IMR-90 (cell line): ENCODE measurements at regions not wholly inside any gene's neighbourhood (a gene's known extent, or its start where the extent isn't known, plus 50 kb on each side); places are given as distances from the start of the nearest gene placed in this dataset.

Experiments used
- ATAC-seq: fragments of 200-7000 bp; cut with Tn5 transposase; 2 replicates; pipeline ENCODE4 v1.9.1; 2020; ENCODE audit warnings: low read depth, mild to moderate bottlenecking, moderate library complexity
- BruUV-seq: library from RNA; stranded (reverse); fragments of 400-500 nt; replicated peaks from 2 replicates; lab custom pipeline; 2021; lab: Mats Ljungman, UMichigan
- CTCF ChIA-PET: fragments of 300-600 bp; formaldehyde crosslinking; extraction: SDS; loops from one replicate; lab custom pipeline; 2021; ENCODE audit warnings: antibody characterized with exemption; lab: Yijun Ruan, JAX
- POLR2A ChIA-PET: fragments of 300-600 bp; sonication (Branson Sonifier 250); formaldehyde crosslinking; loops from one replicate; lab custom pipeline; 2022; ENCODE audit warnings: antibody characterized with exemption; ENCODE audit not compliant: unreplicated experiment; lab: Charles Lee
- DNase-seq: peaks from one replicate; pipeline ENCODE4 v3.0.0; 2013
- H2AFZ ChIP-seq: replicated peaks from 2 replicates; pipeline ENCODE3; 2013; ENCODE audit warnings: low read length, mild to moderate bottlenecking; ENCODE audit not compliant: poor library complexity
- H2AK5ac ChIP-seq: 2 replicates; pipeline ENCODE4 v1.6.1; 2013; ENCODE audit warnings: low read depth, low read length, inconsistent platforms
- H2AK9ac ChIP-seq: replicated peaks from 2 replicates; pipeline ENCODE3; 2013; ENCODE audit warnings: mild to moderate bottlenecking, low read depth, low read length, moderate library complexity; ENCODE audit not compliant: poor library complexity
- H2BK120ac ChIP-seq: 2 replicates; pipeline ENCODE4 v1.6.1; 2013; ENCODE audit warnings: low read depth, low read length, inconsistent platforms
- H2BK15ac ChIP-seq: 3 replicates; pipeline ENCODE4 v1.6.1; 2013; ENCODE audit warnings: low read depth, low read length, inconsistent platforms
- H2BK20ac ChIP-seq: 2 replicates; pipeline ENCODE4 v1.6.1; 2013; ENCODE audit warnings: low read depth, mild to moderate bottlenecking, inconsistent platforms, low read length, moderate library complexity
- H2BK5ac ChIP-seq: 2 replicates; pipeline ENCODE4 v1.6.1; 2013; ENCODE audit warnings: mild to moderate bottlenecking, low read depth, low read length, inconsistent platforms; ENCODE audit not compliant: poor library complexity, severe bottlenecking
- H3K14ac ChIP-seq: replicated peaks from 2 replicates; pipeline ENCODE4 v1.6.1; 2013; ENCODE audit warnings: low read depth, low read length, inconsistent platforms
- H3K18ac ChIP-seq: 2 replicates; pipeline ENCODE4 v1.6.1; 2013; ENCODE audit warnings: low read depth, low read length, control low read depth
- H3K23ac ChIP-seq: 2 replicates; pipeline ENCODE4 v1.6.1; 2013; ENCODE audit warnings: low read depth, low read length, inconsistent platforms
- H3K27ac ChIP-seq: 2 replicates; pipeline ENCODE4 v1.5.1; 2013; ENCODE audit warnings: mild to moderate bottlenecking, control low read depth, low read length; ENCODE audit not compliant: insufficient read depth
- H3K27me3 ChIP-seq: 2 replicates; pipeline ENCODE4 v1.6.1; 2013; ENCODE audit warnings: low read length; ENCODE audit not compliant: control insufficient read depth, insufficient read depth
- H3K36me3 ChIP-seq: 2 replicates; pipeline ENCODE4 v1.6.1; 2013; ENCODE audit warnings: low read length, mixed read lengths; ENCODE audit not compliant: control insufficient read depth, insufficient read depth
- H3K4ac ChIP-seq: 2 replicates; pipeline ENCODE4 v1.6.1; 2013; ENCODE audit warnings: low read depth, low read length, inconsistent platforms
- H3K4me1 ChIP-seq: 2 replicates; pipeline ENCODE4 v1.6.1; 2013; ENCODE audit warnings: low read length, mixed read lengths; ENCODE audit not compliant: control insufficient read depth, insufficient read depth
- H3K4me2 ChIP-seq: 2 replicates; pipeline ENCODE4 v1.6.1; 2013; ENCODE audit warnings: low read depth, mild to moderate bottlenecking, control low read depth, low read length, moderate library complexity
- H3K4me3 ChIP-seq: 2 replicates; pipeline ENCODE4 v1.5.1; 2013; ENCODE audit warnings: low read depth, mild to moderate bottlenecking, control low read depth, low read length, moderate library complexity; ENCODE audit not compliant: insufficient read depth
- H3K56ac ChIP-seq: 2 replicates; pipeline ENCODE4 v1.6.1; 2013; ENCODE audit warnings: low read length, inconsistent platforms; ENCODE audit not compliant: insufficient read depth; ENCODE audit errors: extremely low read depth
- H3K79me1 ChIP-seq, 2 experiments: 2 replicates each; pipeline ENCODE4 v1.6.1; 2013; ENCODE audit warnings: low read length in 2 of 2, inconsistent platforms in 1 of 2, low read depth in 1 of 2
- H3K9ac ChIP-seq: 2 replicates; pipeline ENCODE4 v1.6.1; 2013; ENCODE audit warnings: low read depth, low read length, control low read depth
- H3K9me1 ChIP-seq: 2 replicates; pipeline ENCODE4 v1.6.1; 2013; ENCODE audit warnings: low read length, inconsistent platforms; ENCODE audit not compliant: insufficient read depth
- H3K9me3 ChIP-seq: 2 replicates; pipeline ENCODE4 v1.6.1; 2013; ENCODE audit warnings: low read length; ENCODE audit not compliant: control insufficient read depth, insufficient read depth
- H4K20me1 ChIP-seq: 2 replicates; pipeline ENCODE4 v1.6.1; 2013; ENCODE audit warnings: low read length, inconsistent platforms; ENCODE audit not compliant: insufficient read depth
- H4K5ac ChIP-seq: 2 replicates; pipeline ENCODE4 v1.6.1; 2013; ENCODE audit warnings: mild to moderate bottlenecking, low read depth, low read length, control low read depth
- H4K8ac ChIP-seq, 2 experiments: 2 replicates each; pipeline ENCODE4 v1.6.1; 2013; ENCODE audit warnings: low read depth in 2 of 2, low read length in 2 of 2, control low read depth in 1 of 2, inconsistent platforms in 1 of 2
- H4K91ac ChIP-seq: 2 replicates; pipeline ENCODE4 v1.6.1; 2013; ENCODE audit warnings: low read depth, low read length, inconsistent platforms; ENCODE audit not compliant: insufficient read depth
- BHLHE40 ChIP-seq: fragments of 150-350 bp; IDR thresholded peaks from 2 replicates; pipeline ENCODE4 v1.6.1; 2016; ENCODE audit warnings: mild to moderate bottlenecking, low read depth, low read length
- CEBPB ChIP-seq: IDR thresholded peaks from 2 replicates; pipeline ENCODE4 v1.6.1; 2012; ENCODE audit warnings: low read depth, low read length, improper control_type of control experiment
- MAFK ChIP-seq: IDR thresholded peaks from 2 replicates; pipeline ENCODE4 v1.6.1; 2012; ENCODE audit warnings: low read depth, low read length, improper control_type of control experiment
- MAZ ChIP-seq: IDR thresholded peaks from 2 replicates; pipeline ENCODE4 v1.6.1; 2012; ENCODE audit warnings: low read depth, mild to moderate bottlenecking, low read length, improper control_type of control experiment, moderate library complexity, borderline replicate concordance
- MXI1 ChIP-seq: IDR thresholded peaks from 2 replicates; pipeline ENCODE4 v1.6.1; 2012; ENCODE audit warnings: low read depth, mild to moderate bottlenecking, low read length, moderate library complexity, borderline replicate concordance
- NFE2L2 ChIP-seq: fragments of 150-350 bp; IDR thresholded peaks from 2 replicates; pipeline ENCODE4 v1.6.1; 2016; ENCODE audit warnings: low read depth, mild to moderate bottlenecking, low read length
- RAD21 ChIP-seq: IDR thresholded peaks from 2 replicates; pipeline ENCODE4 v1.6.1; 2012; ENCODE audit warnings: low read length, improper control_type of control experiment
- RFX5 ChIP-seq: IDR thresholded peaks from 2 replicates; pipeline ENCODE4 v1.8.0; 2012; ENCODE audit warnings: low read depth, mild to moderate bottlenecking, low read length, moderate library complexity
- SMC3 ChIP-seq: fragments of 150-350 bp; IDR thresholded peaks from 2 replicates; pipeline ENCODE4 v1.6.1; 2016; ENCODE audit warnings: low read depth, mild to moderate bottlenecking, antibody characterized with exemption, low read length, moderate library complexity
- WGBS, 2 experiments: methylation state at CpG; one replicate each; pipeline versions ENCODE4 v1.1.5 to v1.1.7; 2013; ENCODE audit warnings: missing lambda C conversion rate in 2 of 2; ENCODE audit not compliant: insufficient read length in 1 of 2; ENCODE audit errors: extremely low coverage in 2 of 2; 5-methylcytosine and 5-hydroxymethylcytosine counted together
- dilution Hi-C: fragments of 300-500 bp; cut with HindIII; formaldehyde crosslinking; loops from one replicate; pipeline ENCODE4 v1.14.3; 2018; ENCODE audit warnings: low sequenced_read_pairs; ENCODE audit not compliant: unreplicated experiment
- in situ Hi-C: fragments of 300-500 bp; cut with MboI; formaldehyde crosslinking; loops from 3 replicates; pipeline ENCODE4 v1.14.3; 2019; ENCODE audit warnings: low sequenced_read_pairs, inconsistent platforms, mixed read lengths
- intact Hi-C: fragments of 100-400 bp; cut with micrococcal nuclease; formaldehyde crosslinking; loops from 2 replicates; pipeline ENCODE4 v1.10.0; 2022
- TF ChIP-seq, protein P1 (sequence below): fragments of 150-350 bp; IDR thresholded peaks from 2 replicates; pipeline ENCODE4 v1.6.1; 2017; ENCODE audit warnings: mild to moderate bottlenecking, antibody characterized with exemption, low read length, low read depth
- TF ChIP-seq, protein P2 (sequence below): conservative IDR thresholded peaks from 2 replicates; pipeline ENCODE4 v1.5.1; 2012; ENCODE audit warnings: mild to moderate bottlenecking, low read depth, low read length, improper control_type of control experiment
- TF ChIP-seq, protein P3 (sequence below): fragments of 150-350 bp; IDR thresholded peaks from 2 replicates; pipeline ENCODE4 v1.6.1; 2016; ENCODE audit warnings: low read depth, mild to moderate bottlenecking, low read length, moderate library complexity, borderline replicate concordance

DNA sequence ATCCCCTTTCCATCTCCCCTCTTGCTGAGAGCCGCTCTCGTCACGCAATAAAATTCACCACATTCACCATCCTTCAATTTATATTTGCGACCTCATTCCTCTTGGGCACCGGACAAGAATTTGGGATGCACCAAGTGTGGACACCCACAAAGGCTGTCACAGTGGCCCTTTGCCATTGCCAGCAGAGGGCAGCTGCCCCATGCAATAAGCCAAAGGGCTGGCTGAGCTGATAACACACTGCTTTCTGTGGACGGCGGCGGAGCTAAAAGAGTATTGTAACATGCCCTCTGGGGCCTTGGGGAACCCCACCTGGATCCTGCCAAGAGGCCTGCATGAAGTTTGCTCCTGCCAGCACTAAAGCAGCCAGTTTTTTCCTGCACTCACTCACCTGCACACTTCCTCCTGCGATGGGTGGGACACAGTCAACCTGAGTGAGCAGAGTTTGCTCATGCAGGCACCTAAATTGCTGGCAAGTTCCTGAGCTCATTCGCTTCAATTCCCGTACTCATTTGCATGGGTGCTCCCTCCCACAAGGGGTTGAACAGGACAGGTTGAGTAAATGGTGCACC, 792.3 kb upstream of the ADAMTS5 start:
- Histone ChIP-seq H2AK5ac (peak overlapping the region; percentile 43; the same call in 1 of the 2 replicates), H4K91ac (no peak overlapping the region; the same call in 1 of the 2 replicates), H2BK120ac (no peak overlapping the region), H3K4ac (peak overlapping the region; percentile 22; the same call in 1 of the 2 replicates), H3K36me3 (no peaks in the 10 kb centered on the region), H3K27ac (no peak overlapping the region), H4K20me1 (no peaks in the 10 kb centered on the region), H2BK5ac (no peak overlapping the region), H2BK20ac (0 out of 2 replicates have a peak overlapping the region, but pooled peaks have one; percentile 22), H3K9me1 (no peaks in the 10 kb centered on the region), H4K5ac (no peak overlapping the region), H3K4me1 (peaks cover 4% of the 10 kb centered on the region; the same call in 1 of the 2 replicates), H3K79me1 (no peaks in the 10 kb centered on the region), H3K4me3 (no peak overlapping the region), H3K4me2 (no peak overlapping the region), H3K9ac (no peak overlapping the region), H3K23ac (no peak overlapping the region), H2AFZ (no peak overlapping the region), H3K27me3 (no peaks in the 10 kb centered on the region), H4K8ac (no peak overlapping the region), H3K56ac (no peak overlapping the region), H3K18ac (no peak overlapping the region), H2BK15ac (no peak overlapping the region; the same call in 2 of the 3 replicates), H3K9me3 (no peaks in the 10 kb centered on the region), H3K14ac (no peak overlapping the region), H2AK9ac (peak overlapping the region; percentile 26)
- CTCF ChIA-PET: no interaction called here
- WGBS, 2 experiments: 100% methylated on average over 3 to 4 of the region's 11 CpGs
- dilution Hi-C loops: no loop called here
- no TSS peak for BruUV-seq
- DNase-seq: no peak
- intact Hi-C loops: no loop called here
- in situ Hi-C loops: no loop called here
- POLR2A ChIA-PET: no interaction called here
- no peak for ATAC-seq
- TF ChIP-seq, protein P1, sequence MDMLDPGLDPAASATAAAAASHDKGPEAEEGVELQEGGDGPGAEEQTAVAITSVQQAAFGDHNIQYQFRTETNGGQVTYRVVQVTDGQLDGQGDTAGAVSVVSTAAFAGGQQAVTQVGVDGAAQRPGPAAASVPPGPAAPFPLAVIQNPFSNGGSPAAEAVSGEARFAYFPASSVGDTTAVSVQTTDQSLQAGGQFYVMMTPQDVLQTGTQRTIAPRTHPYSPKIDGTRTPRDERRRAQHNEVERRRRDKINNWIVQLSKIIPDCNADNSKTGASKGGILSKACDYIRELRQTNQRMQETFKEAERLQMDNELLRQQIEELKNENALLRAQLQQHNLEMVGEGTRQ: no peak
- TF ChIP-seq MXI1 (no peak), RFX5 (no peak), MAZ (no peak), SMC3 (no peak), BHLHE40 (no peak), CEBPB (no peak), NFE2L2 (no peak), RAD21 (peak; percentile 31; the same call in 1 of the 2 replicates), MAFK (no peak)
- TF ChIP-seq, protein P2, sequence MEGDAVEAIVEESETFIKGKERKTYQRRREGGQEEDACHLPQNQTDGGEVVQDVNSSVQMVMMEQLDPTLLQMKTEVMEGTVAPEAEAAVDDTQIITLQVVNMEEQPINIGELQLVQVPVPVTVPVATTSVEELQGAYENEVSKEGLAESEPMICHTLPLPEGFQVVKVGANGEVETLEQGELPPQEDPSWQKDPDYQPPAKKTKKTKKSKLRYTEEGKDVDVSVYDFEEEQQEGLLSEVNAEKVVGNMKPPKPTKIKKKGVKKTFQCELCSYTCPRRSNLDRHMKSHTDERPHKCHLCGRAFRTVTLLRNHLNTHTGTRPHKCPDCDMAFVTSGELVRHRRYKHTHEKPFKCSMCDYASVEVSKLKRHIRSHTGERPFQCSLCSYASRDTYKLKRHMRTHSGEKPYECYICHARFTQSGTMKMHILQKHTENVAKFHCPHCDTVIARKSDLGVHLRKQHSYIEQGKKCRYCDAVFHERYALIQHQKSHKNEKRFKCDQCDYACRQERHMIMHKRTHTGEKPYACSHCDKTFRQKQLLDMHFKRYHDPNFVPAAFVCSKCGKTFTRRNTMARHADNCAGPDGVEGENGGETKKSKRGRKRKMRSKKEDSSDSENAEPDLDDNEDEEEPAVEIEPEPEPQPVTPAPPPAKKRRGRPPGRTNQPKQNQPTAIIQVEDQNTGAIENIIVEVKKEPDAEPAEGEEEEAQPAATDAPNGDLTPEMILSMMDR: peak; percentile 20; the same call in 1 of the 2 replicates
- TF ChIP-seq, protein P3, sequence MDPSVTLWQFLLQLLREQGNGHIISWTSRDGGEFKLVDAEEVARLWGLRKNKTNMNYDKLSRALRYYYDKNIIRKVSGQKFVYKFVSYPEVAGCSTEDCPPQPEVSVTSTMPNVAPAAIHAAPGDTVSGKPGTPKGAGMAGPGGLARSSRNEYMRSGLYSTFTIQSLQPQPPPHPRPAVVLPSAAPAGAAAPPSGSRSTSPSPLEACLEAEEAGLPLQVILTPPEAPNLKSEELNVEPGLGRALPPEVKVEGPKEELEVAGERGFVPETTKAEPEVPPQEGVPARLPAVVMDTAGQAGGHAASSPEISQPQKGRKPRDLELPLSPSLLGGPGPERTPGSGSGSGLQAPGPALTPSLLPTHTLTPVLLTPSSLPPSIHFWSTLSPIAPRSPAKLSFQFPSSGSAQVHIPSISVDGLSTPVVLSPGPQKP: no peak
